Thyroid gland (tissue), 4 donors: ENCODE measurements at regions not wholly inside any gene's neighbourhood (a gene's known extent, or its start where the extent isn't known, plus 50 kb on each side); places are given as distances from the start of the nearest gene placed in this dataset.
"Not testable (repeated sequence)": the region's sequence is repeated elsewhere in the genome, so short reads cannot be mapped to it uniquely, and the experiment has no call there.

Source experiments
- CTCF ChIP-seq, 6 experiments: fragments of 200-600 bp in 3 of 6; fragments of 450-650 bp in 3 of 6; sonication (generic) in 3 of 6; IDR thresholded peaks; one replicate each; pipeline ENCODE4 v1.5.1; 2016 to 2019; ENCODE audit warnings: antibody characterized with exemption in 6 of 6, mild to moderate bottlenecking in 2 of 6, inconsistent platforms in 1 of 6, moderate library complexity in 1 of 6
- POLR2A ChIP-seq, 2 donors: fragments of 450-650 bp; IDR thresholded peaks; one replicate each; pipeline ENCODE4 v1.6.1; 2017; ENCODE audit warnings: antibody characterized with exemption in 2 of 2, mild to moderate bottlenecking in 2 of 2, moderate library complexity in 1 of 2

GRCh38 chr12:8351073-8351472 lies 104.7 kb upstream of the CLEC6A start:
- TF ChIP-seq POLR2A, CTCF (IDR thresholded peaks at IDR 0.05): not testable (repeated sequence)
